AG09319 (cell line): ENCODE measurements at regions not wholly inside any gene's neighbourhood (a gene's known extent, or its start where the extent isn't known, plus 50 kb on each side); places are given as distances from the start of the nearest gene placed in this dataset.

Source experiments
- DNase-seq: peaks from one replicate; pipeline ENCODE4 v3.0.0-alpha.2; 2010; ENCODE audit warnings: low read depth; ENCODE audit errors: extremely low read depth
- CTCF ChIP-seq: IDR thresholded peaks from 2 replicates; pipeline ENCODE4 v1.5.1; 2011; ENCODE audit warnings: low read depth, mild to moderate bottlenecking, inconsistent platforms, low read length, moderate library complexity

DNA sequence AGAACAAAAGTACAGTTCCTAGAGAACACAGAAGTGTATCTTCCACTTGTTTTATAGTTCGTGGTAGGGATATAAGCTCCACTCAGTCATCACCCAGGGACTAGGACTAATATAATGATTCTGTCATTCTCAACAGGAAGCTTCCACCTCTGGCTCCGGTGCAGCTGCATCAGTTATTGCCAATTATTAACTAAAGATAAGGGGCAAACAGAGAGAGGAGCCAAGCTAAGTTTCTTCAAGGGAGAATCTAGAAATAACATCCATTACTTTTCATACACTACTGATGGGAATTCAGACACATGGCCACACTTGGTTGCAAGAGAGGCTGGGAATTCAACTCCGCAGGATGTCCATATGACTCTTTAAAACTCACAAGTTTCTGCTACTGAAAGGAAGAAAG, 917.9 kb downstream of the OLFM4 start:
- no peak for DNase-seq
- no peak for TF ChIP-seq CTCF

DNA sequence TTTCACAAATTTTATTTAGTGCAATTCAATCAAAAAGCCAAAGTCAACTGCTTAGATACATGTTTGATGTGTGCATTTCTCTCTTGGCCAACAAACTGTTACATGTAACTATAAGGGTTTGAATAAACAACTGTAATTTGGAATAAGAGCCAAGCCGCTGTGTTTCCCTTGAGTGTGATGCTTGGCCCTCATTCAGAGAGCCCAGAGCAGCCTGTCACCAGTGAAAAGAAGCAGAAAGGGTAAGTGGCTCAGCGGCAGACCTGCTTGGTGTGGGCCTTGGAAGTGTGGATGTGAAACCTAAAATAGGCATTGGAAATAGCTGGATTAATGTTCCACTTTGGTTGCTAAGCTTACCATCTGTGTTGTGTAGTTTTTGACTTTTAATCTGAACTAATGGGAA, 924.6 kb downstream of the OLFM4 start:
- TF ChIP-seq CTCF = no peak
- no peak for DNase-seq
